A549 (cell line): ENCODE measurements at regions not wholly inside any gene's neighbourhood (a gene's known extent, or its start where the extent isn't known, plus 50 kb on each side); places are given as distances from the start of the nearest gene placed in this dataset.

Experiments used
- ATAC-seq, 2 experiments: fragments of 200-7000 bp in 1 of 2; fragments of >200 bp in 1 of 2; cut with Nextera tagmentation in 1 of 2; cut with Tn5 transposase in 1 of 2; 3 replicates each; pipeline versions ENCODE4 v1.8.0 to v1.9.1; 2018 to 2020; ENCODE audit warnings: mild to moderate bottlenecking in 1 of 2, moderate library complexity in 1 of 2
- CTCF ChIA-PET: fragments of 300-600 bp; sonication (Branson Sonifier 250); formaldehyde crosslinking; extraction: SDS; loops from one replicate; lab custom pipeline; 2021; ENCODE audit warnings: antibody characterized with exemption, inconsistent platforms; lab: Yijun Ruan, JAX
- POLR2A ChIA-PET: fragments of 350-600 bp; formaldehyde crosslinking; extraction: SDS; loops from one replicate; lab custom pipeline; 2021; ENCODE audit warnings: antibody characterized with exemption, inconsistent platforms; lab: Yijun Ruan, JAX
- DNase-seq, 2 experiments: peaks; one replicate each; pipeline versions ENCODE4 v3.0.0 to v3.0.0-alpha.2; 2011 to 2016; ENCODE audit warnings: low read depth in 1 of 2, low spot score in 1 of 2
- FAIRE-seq: peaks from 2 replicates; lab custom pipeline; 2011; peaks lifted over from hg19 to GRCh38; lab: Jason Lieb, UNC
- H3K27ac ChIP-seq, 2 experiments: fragments of >200 bp; sonication (Bioruptor Twin); formaldehyde crosslinking; 3 replicates each; pipeline ENCODE4 v1.5.1; 2016 to 2017
- H3K4me1 ChIP-seq: fragments of >200 bp; sonication (Bioruptor Twin); formaldehyde crosslinking; 3 replicates; pipeline ENCODE4 v1.6.1; 2016
- H3K4me2 ChIP-seq: fragments of >200 bp; sonication (Bioruptor Twin); formaldehyde crosslinking; 3 replicates; pipeline ENCODE4 v1.6.1; 2016
- H3K4me3 ChIP-seq: fragments of >200 bp; sonication (Bioruptor Twin); formaldehyde crosslinking; 3 replicates; pipeline ENCODE4 v1.5.1; 2016
- H3K9me3 ChIP-seq: fragments of >200 bp; sonication (Bioruptor Twin); formaldehyde crosslinking; 3 replicates; pipeline ENCODE4 v1.6.1; 2016
- BCL3 ChIP-seq: fragments of >200 bp; sonication (Bioruptor Twin); formaldehyde crosslinking; IDR thresholded peaks from 3 replicates; pipeline ENCODE4 v1.6.1; 2016
- BHLHE40 ChIP-seq: IDR thresholded peaks from 2 replicates; pipeline ENCODE4 v1.6.1; 2012; ENCODE audit warnings: low read depth, low read length, inconsistent platforms
- CBX8 ChIP-seq: fragments of 200-600 bp; sonication (generic); IDR thresholded peaks from 2 replicates; pipeline ENCODE4 v1.6.1; 2016
- CHD2 ChIP-seq: fragments of 150-350 bp; IDR thresholded peaks from 2 replicates; pipeline ENCODE4 v1.6.1; 2014; ENCODE audit warnings: low read length; ENCODE audit not compliant: partially characterized antibody
- CHD4 ChIP-seq: fragments of 200-600 bp; sonication (generic); IDR thresholded peaks from 2 replicates; pipeline ENCODE4 v1.6.1; 2016; ENCODE audit warnings: antibody characterized with exemption, mild to moderate bottlenecking, borderline replicate concordance
- CTCF ChIP-seq: fragments of >200 bp; sonication (Bioruptor Twin); formaldehyde crosslinking; IDR thresholded peaks from 3 replicates; pipeline ENCODE4 v1.5.1; 2016
- EP300 ChIP-seq, 2 experiments: fragments of >200 bp; sonication (Bioruptor Twin); formaldehyde crosslinking; IDR thresholded peaks; 2 replicates in 1 of 2; 3 replicates in 1 of 2; pipeline ENCODE4 v1.6.1; 2016 to 2017
- FOSB ChIP-seq: fragments of 250-450 bp; sonication (Bioruptor Pico); IDR thresholded peaks from 2 replicates; pipeline ENCODE4 v1.5.0; 2020; ENCODE audit warnings: mild to moderate bottlenecking, moderate library complexity
- FOSL2 ChIP-seq, 2 experiments: fragments of 450-650 bp in 1 of 2; fragments of >200 bp in 1 of 2; sonication (Bioruptor Twin) in 1 of 2; formaldehyde crosslinking; IDR thresholded peaks; 2 replicates each; pipeline versions ENCODE4 v1.5.0 to v1.6.1; 2016 to 2020; ENCODE audit warnings: mild to moderate bottlenecking in 1 of 2, moderate library complexity in 1 of 2
- FOXS1 ChIP-seq: fragments of 250-450 bp; sonication (Bioruptor Pico); IDR thresholded peaks from 2 replicates; pipeline ENCODE4 v1.5.0; 2020; ENCODE audit warnings: mild to moderate bottlenecking, moderate library complexity
- HEYL ChIP-seq: fragments of 250-450 bp; sonication (Bioruptor Pico); IDR thresholded peaks from 2 replicates; pipeline ENCODE4 v1.8.0; 2021; ENCODE audit warnings: mild to moderate bottlenecking, moderate library complexity
- JUNB ChIP-seq: fragments of >200 bp; sonication (Bioruptor Twin); formaldehyde crosslinking; IDR thresholded peaks from 2 replicates; pipeline ENCODE4 v1.6.1; 2016
- MAZ ChIP-seq: fragments of 150-350 bp; IDR thresholded peaks from 2 replicates; pipeline ENCODE4 v1.6.1; 2014; ENCODE audit warnings: antibody characterized with exemption, low read depth, low read length, borderline replicate concordance
- MYC ChIP-seq: IDR thresholded peaks from 2 replicates; pipeline ENCODE4 v1.6.1; 2012; ENCODE audit warnings: mild to moderate bottlenecking, inconsistent platforms, low read length, improper control_type of control experiment, borderline replicate concordance
- NPAS2 ChIP-seq: fragments of 250-450 bp; sonication (Bioruptor Pico); IDR thresholded peaks from 2 replicates; pipeline ENCODE4 v1.8.0; 2022; ENCODE audit warnings: mild to moderate bottlenecking, moderate library complexity, borderline replicate concordance
- PBX3 ChIP-seq: IDR thresholded peaks from 2 replicates; pipeline ENCODE4 v1.6.1; 2012
- PHF8 ChIP-seq: fragments of 200-600 bp; sonication (generic); IDR thresholded peaks from 2 replicates; pipeline ENCODE4 v1.6.1; 2016; ENCODE audit warnings: low read depth, mild to moderate bottlenecking, antibody characterized with exemption, moderate library complexity, borderline replicate concordance
- POLR2AphosphoS2 ChIP-seq: conservative IDR thresholded peaks from 2 replicates; pipeline ENCODE4 v1.6.1; 2012; ENCODE audit warnings: low read length, improper control_type of control experiment, inconsistent platforms
- RAD21 ChIP-seq, 2 experiments: fragments of >200 bp in 1 of 2; sonication (Bioruptor Twin) in 1 of 2; formaldehyde crosslinking in 1 of 2; IDR thresholded peaks in 1 of 2; conservative IDR thresholded peaks in 1 of 2; 2 replicates in 1 of 2; 3 replicates in 1 of 2; pipeline ENCODE4 v1.6.1; 2012 to 2018; ENCODE audit warnings: inconsistent platforms in 1 of 2
- RFX5 ChIP-seq: fragments of 450-650 bp; IDR thresholded peaks from 2 replicates; pipeline ENCODE4 v1.7.1; 2014; ENCODE audit warnings: antibody characterized with exemption, mild to moderate bottlenecking, moderate library complexity
- RNF2 ChIP-seq: fragments of 200-600 bp; sonication (generic); IDR thresholded peaks from 2 replicates; pipeline ENCODE4 v1.6.1; 2016; ENCODE audit warnings: low read depth, mild to moderate bottlenecking, antibody characterized with exemption, moderate library complexity, borderline replicate concordance
- TFCP2L1 ChIP-seq: fragments of 250-450 bp; sonication (Bioruptor Pico); IDR thresholded peaks from 2 replicates; pipeline ENCODE4 v1.5.0; 2021; ENCODE audit warnings: mild to moderate bottlenecking
- TP53 ChIP-seq: fragments of 250-450 bp; sonication (Bioruptor Pico); IDR thresholded peaks from 2 replicates; pipeline ENCODE4 v1.5.0; 2021; ENCODE audit warnings: mild to moderate bottlenecking, moderate library complexity
- ZC3H11A ChIP-seq: fragments of 450-650 bp; IDR thresholded peaks from 2 replicates; pipeline ENCODE4 v1.6.1; 2014; ENCODE audit warnings: antibody characterized with exemption, mild to moderate bottlenecking
- ZFP36 ChIP-seq: fragments of 450-650 bp; IDR thresholded peaks from 2 replicates; pipeline ENCODE4 v1.6.1; 2014; ENCODE audit warnings: borderline replicate concordance; ENCODE audit not compliant: partially characterized antibody
- ZSCAN20 ChIP-seq: fragments of 250-450 bp; sonication (Bioruptor Pico); IDR thresholded peaks from 2 replicates; pipeline ENCODE4 v1.8.0; 2022; ENCODE audit warnings: mild to moderate bottlenecking, moderate library complexity
- WGBS: methylation state at CpG from one replicate; pipeline ENCODE4 v1.1.6; 2017; ENCODE audit errors: missing lambda C conversion rate; 5-methylcytosine and 5-hydroxymethylcytosine counted together

GRCh38 chr9:8074713-8075286 is 275.2 kb upstream of the DMAC1 start:
- DNase-seq (no peak), FAIRE-seq (no peak), ATAC-seq (no peak)
- POLR2A ChIA-PET: no interaction called here
- H3K4me2 ChIP-seq: no peak overlapping the region
- 9% methylated on average over 6 of the region's 6 CpGs for WGBS
- TF ChIP-seq TFCP2L1 (CRISPR knock-in tag) (no peak), POLR2AphosphoS2 (no peak), FOSL2 (IDR thresholded peaks at IDR 0.05) (no peak), FOSL2 (CRISPR knock-in tag; IDR thresholded peaks at IDR 0.05) (no peak), CBX8 (no peak), NPAS2 (CRISPR knock-in tag) (no peak), RAD21 (conservative IDR thresholded peaks at IDR 0.05 in 1 of 2, IDR thresholded peaks at IDR 0.05 in 1 of 2) (no peak), BHLHE40 (no peak), MAZ (no peak), EP300 (IDR thresholded peaks at IDR 0.05) (no peak), BCL3 (no peak)
- CTCF ChIA-PET: no interaction called here
- no peak overlapping the region for H3K27ac ChIP-seq
- H3K9me3 ChIP-seq: no peaks in the 10 kb centered on the region
- no peaks in the 10 kb centered on the region for H3K4me1 ChIP-seq
- no peak overlapping the region for H3K4me3 ChIP-seq

- ATAC-seq (no peak), DNase-seq (no peak), FAIRE-seq (no peak)
- ChIA-PET CTCF (no interaction called here), POLR2A (no interaction called here)
- WGBS: 25% methylated on average over 4 of the region's 4 CpGs
- TF ChIP-seq PBX3: no peak
- no peak for TF ChIP-seq TFCP2L1 (CRISPR knock-in tag)
- TF ChIP-seq HEYL (CRISPR knock-in tag): no peak
- TF ChIP-seq FOSB (CRISPR knock-in tag): no peak
- TF ChIP-seq JUNB: no peak
- no peak for TF ChIP-seq MYC
- TF ChIP-seq CBX8: no peak
- TF ChIP-seq CHD4: no peak
- no peak for TF ChIP-seq RNF2
- TF ChIP-seq ZC3H11A: no peak
- TF ChIP-seq FOXS1 (CRISPR knock-in tag): no peak
- TF ChIP-seq ZSCAN20: no peak
- TF ChIP-seq CHD2: no peak
- no peak for TF ChIP-seq PHF8
- no peak for TF ChIP-seq TP53
- TF ChIP-seq ZFP36: no peak
- TF ChIP-seq CTCF: no peak
- no peak for TF ChIP-seq RFX5
- Histone ChIP-seq H3K4me2 (no peak overlapping the region), H3K27ac (no peak overlapping the region), H3K4me3 (no peak overlapping the region), H3K9me3 (no peaks in the 10 kb centered on the region), H3K4me1 (no peaks in the 10 kb centered on the region)
These were observed 271.8 kb upstream of the DMAC1 start for GRCh38 chr9:8071445-8071798.
